ENCODE measurements at regions not wholly inside any gene's neighbourhood (a gene's known extent, or its start where the extent isn't known, plus 50 kb on each side); places are given as distances from the start of the nearest gene placed in this dataset.
"Not testable (repeated sequence)": the region's sequence is repeated elsewhere in the genome, so short reads cannot be mapped to it uniquely, and the experiment has no call there.

DNA sequence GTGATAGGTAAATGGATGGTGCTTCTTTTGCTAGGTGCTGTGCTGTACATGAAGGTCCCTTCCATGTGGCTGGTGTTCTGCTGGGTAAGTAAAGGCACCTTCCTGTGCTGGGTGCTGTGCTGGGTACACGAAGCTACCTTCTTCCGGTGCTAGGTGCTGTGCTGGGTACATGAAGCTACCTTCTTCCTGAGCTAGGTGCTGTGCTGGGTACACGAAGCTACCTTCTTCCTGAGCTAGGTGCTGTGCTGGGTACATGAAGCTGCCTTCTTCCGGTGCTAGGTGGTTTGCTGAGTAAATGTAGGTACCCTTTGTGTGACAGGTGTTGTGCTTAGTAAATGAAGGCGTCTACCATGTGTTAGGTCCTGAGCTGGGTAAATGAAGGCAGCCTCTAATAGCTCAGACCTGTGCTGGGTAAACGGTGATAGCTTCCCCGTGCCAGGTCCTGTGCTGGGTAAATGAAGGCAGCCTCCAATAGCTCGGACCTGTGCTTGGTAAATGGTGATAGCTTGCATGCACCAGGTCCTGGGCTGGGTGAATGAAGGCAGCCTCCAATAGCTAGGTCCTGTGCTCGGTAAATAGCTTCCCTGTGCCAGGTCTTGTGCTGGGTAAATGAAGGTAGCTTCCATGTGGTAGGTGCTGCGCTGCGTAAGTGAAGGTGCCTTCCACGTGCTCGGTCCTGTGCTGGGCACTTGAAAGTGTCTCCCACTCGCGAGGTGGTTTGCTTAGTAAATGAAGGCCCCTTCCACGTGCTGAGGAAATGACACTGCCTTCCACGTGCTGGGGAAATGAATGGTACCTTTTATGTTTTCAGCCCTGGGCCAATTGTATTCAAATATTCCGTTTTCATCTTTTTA is 115.5 kb downstream of the ERMARD start:
- no peak for DNase-seq (ENCODE audit: low spot score)
- in situ Hi-C loops (cut with HindIII; ENCODE audit: low sequenced_read_pairs) = no loop called here

DNA sequence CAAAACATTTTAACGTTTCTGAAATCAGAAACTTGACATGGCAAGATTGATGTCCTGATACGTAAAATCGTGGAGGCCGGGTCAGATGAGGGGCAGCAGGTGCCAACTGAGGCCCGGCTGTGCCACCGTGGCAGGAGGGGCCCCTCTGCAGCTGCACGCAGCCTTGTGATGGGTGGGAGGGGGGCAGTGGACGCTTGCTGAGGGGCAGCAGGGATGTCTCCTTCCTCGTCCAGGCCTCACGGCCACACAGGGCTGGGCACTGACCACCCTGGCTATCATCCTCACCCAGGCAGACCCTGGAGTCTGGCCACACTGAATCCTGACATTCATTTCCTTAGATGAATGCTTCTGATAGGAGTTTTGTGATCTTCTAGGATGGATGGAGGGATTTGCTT is 114.7 kb downstream of the ERMARD start:
- DNase-seq (ENCODE audit: low spot score) = no peak

DNA sequence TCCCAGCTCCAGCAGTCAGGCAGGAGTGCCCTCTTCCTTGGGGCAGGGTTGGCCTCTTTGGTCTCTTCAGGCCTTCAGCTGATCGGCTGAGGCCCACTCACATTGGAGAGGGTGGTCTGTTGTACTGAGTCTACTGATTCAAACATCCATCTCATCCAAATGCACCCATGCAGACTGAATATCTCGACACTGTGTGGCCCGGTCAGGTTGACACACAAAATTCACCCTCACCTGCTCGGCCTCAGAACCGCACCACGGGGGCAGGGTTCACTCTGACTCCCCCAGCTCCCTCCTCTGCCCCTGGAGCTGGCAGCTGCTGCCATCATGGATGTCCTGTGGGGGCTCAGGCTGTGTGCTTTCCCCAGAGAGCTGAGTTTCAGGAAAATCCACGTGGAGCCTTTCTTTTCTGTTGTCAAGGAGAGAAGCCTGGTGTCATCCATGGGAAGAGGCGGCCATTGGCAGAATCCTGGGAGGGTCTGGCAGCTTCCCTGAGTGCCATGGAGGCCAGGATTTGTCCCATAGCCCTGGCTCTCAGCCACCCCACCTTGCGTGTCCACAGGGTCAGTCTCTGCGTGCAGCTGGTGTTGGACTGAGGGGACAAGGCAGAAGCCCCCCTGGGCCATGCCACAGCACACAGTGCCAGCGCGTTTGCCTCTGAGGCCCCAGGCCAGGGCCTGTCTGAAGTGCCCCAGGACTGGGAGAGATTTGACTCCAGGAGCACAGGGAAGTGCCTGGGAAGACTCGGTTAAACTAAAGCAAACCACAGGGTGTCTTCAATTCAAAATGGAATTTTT is 114.1 kb downstream of the ERMARD start:
- no peak for DNase-seq (ENCODE audit: low spot score)
- in situ Hi-C loops (cut with HindIII; ENCODE audit: low sequenced_read_pairs) = no loop called here

More for the DNA sequence above, 114.7 kb downstream of the ERMARD start:
- in situ Hi-C loops (cut with HindIII; ENCODE audit: low sequenced_read_pairs) = no loop called here

DNA sequence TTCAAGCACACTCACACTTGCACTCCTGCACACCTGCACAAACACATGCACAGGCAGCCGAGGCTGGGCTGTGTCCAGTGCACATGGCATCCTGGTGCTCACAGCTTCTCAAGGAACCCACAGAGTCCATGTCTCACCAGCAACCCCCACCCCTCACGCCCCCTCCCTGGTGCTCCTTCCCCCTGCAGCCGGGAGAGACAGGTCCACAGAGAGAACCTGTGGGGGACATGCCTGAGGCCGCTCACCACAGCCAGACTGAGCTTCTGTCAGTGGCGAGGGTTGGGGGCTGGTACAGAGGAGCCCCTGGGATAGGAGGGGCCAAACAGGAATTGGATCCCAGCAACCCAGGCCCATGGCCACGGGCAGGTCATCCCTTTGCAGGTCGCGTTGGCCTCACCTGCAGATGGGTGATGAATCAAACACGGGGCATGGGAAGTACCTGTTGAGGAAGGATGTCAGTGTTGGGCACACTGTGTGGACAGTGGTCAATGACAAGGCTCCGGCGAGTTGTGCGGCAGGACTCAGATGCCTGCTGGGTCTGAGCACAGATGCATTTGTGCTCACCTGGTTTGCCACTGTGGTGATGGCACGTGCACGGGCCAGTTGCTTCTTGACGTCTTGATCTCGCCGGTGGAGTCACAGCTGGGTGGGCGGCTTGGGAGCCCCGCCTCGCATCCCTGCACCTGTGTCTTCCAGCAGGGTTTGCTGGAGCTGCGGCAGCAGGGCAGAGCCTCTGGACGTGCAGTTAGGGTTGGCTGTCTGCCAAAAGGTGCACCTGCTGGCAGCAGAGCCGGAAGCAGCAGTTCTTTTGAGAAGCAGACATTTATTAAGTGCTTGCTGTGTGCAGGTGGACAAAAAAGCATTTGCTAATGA is 113.0 kb downstream of the ERMARD start:
- in situ Hi-C loops (cut with HindIII; ENCODE audit: low sequenced_read_pairs) = no loop called here

DNA sequence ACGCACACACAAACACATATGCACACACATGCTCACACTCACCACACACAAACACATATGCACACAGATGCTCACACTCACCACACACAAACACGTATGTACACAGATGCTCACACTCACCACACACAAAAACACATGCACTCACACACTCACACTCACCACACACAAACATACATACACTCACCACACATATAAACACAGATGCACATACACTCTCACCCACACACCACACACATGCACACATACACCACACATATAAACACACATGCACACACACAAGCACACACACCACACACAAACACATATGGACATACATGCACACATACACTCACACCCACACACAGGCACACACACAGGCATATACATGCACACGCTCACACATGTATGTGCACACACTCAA is 112.3 kb downstream of the ERMARD start:
- in situ Hi-C loops (cut with HindIII; ENCODE audit: low sequenced_read_pairs) = no loop called here
- no peak for DNase-seq (ENCODE audit: low spot score)

More for the DNA sequence above, 113.0 kb downstream of the ERMARD start:
- DNase-seq (ENCODE audit: low spot score) = no peak

DNA sequence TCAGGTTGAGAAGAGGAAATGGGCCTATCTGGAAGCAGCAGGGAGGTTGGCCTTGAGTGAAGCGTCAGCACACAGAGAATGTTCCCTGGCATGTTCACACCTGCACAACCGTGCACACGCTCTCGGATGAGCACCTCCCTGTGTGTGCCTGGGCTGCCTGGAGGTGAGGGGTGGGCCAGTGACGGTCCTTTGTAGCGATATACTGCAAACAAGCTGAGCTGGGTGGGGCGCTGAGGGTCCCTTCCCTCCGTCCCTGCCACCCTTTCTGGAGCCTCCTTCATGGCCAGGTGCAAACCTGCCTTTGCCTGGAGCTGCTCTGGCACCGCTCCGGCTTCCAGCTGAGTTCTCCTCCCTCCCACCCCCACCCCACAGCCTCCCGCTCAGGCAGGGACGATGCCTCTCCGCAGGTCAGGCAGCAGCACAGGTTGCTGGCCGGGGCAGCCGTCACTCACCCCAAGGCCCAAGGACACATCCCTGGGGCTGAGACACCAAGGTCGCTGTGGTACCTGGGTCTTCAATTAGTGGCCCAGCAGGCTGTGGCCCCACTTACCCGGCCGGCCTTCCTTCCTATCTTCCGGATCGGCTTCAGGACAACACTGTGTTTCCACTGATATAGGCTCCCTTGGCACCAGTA is 111.6 kb downstream of the ERMARD start:
- in situ Hi-C loops (cut with HindIII; ENCODE audit: low sequenced_read_pairs) = no loop called here
- DNase-seq (ENCODE audit: low spot score) = no peak

DNA sequence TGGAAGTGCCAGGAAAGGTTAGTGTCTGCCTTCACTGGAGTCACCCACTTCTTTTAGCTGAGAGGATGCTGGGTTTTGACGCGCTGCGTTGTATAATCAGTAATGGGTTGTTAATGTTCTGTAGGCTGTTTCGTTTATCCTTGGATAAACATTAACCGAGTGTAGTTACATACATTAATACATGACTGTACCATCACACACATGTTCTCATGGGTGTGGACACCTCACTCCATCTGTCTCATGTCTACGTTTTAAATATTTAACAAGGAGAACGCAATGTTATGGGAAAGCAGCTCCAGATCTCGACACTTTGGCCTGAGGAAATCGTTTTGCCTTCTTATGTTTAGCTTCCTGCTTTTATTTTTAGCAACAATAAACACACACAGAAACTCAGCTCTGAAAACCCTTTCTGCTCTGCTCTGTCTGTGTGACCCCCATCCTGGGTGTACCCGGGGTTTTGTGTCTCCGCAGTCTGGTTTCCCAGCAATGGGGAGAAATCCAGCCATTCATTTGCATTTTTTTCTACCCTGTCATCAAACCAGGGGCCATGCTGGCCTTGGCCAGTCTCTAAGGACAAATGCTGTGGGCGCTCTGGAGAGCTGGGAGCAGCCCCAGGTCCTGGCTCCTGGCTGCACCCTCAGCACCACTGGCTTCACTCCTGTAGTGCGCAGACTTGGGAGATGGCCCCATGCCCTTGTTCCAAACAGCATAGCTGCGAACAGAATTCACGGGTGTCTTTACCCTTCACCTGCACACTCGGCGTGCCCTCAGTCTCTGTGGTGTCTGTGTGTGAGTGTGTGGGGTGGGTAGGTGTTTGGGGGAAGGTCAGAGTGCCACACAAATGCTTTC is 110.8 kb downstream of the ERMARD start:
- DNase-seq (ENCODE audit: low spot score) = no peak
- in situ Hi-C loops (cut with HindIII; ENCODE audit: low sequenced_read_pairs) = no loop called here

DNA sequence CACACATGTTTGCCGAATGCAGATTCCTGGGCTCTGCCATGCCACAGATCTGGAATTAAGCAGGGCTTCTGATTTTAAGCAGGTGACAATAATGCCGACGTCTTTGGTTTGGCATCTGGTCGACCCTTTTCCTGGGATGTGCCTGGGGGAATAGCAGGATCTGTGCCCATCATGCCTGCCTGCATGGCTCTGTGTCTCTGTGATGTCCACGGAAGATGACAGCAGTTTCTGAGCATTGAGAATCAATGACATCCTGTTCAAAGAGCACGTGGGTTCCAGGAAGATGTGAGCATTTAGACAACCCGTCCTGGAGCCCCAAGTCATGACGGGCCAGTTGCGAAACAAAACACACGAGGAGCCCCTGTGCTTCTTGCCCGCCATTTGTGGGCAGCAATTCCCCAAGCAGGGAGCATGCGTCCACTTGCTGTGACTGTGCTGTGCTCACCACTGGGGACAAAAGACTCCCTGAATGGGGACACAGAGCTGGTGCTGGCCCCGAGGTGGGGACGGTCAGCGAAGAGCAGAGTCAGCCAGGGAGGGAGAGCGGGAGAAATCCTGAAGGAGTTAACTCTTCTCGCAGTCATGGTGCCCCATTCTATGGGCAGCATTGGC is 110.1 kb downstream of the ERMARD start:
- in situ Hi-C loops (cut with HindIII; ENCODE audit: low sequenced_read_pairs) = no loop called here
- no peak for DNase-seq (ENCODE audit: low spot score)

DNA sequence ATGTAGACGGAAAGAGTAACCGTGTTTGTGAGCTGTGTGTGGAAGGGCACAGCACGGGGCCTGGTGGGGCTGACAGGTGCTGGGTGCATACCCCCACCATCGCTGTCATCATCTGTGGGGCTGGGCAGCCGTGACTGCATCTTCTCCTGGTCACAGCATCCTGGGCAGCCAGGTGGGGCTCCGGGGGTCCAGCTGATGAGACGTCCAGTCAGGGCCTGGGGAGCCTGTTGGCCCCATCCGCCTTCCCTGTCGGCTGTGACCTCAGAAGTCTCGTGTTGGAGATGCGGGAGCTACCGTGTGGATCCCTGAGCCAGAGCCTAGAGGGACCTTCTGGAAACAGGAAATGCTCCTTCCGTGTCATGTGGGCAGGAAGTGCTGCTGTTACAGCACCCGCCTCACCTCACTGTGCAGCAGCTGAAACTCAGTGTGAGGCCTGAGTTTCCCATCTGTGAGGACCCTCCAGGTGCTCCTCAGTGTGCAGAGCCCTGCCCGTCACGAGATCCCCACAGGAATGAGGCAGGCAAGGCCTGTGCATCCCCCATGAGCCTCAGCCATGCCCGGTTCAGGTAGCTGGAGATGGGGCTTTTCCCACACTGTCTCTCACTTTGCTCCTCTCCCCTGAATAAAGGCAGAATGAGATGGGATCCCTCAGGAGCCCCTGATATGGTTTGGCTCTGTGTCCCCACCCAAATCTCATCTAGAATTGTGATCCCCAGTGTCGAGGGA is 108.7 kb downstream of the ERMARD start:
- DNase-seq (ENCODE audit: low spot score) = no peak
- in situ Hi-C loops (cut with HindIII; ENCODE audit: low sequenced_read_pairs) = no loop called here

DNA sequence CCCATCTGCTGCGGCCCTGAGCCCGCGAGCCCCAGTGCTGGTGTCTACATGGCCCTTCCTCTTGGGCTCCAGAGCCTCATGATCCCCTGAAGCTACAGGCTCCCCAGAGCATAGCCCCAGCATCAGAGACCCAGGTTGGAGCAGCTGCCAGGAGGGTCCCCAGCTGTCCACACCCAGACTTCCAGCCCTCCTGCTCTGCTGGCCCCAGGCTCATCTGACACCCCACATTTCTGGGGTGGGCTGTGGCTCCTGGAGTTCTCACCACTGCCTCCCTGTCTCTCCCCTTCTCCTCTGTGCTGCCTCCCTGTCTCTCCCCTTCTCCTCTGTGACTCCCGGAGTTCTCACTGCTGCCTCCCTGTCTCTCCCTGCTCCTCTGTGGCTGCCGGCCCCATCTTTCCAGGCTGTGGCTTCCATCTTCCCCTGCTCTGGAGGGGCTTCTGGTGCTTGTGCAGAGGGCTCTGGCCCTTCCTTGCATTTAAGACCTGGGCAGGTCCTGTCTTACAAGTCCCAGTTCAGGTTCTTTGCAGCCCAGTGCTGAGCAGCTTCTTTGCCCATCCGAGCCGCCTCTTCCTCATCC is 108.1 kb downstream of the ERMARD start:
- in situ Hi-C loops (cut with HindIII; ENCODE audit: low sequenced_read_pairs) = no loop called here
- DNase-seq (ENCODE audit: low spot score) = no peak

DNA sequence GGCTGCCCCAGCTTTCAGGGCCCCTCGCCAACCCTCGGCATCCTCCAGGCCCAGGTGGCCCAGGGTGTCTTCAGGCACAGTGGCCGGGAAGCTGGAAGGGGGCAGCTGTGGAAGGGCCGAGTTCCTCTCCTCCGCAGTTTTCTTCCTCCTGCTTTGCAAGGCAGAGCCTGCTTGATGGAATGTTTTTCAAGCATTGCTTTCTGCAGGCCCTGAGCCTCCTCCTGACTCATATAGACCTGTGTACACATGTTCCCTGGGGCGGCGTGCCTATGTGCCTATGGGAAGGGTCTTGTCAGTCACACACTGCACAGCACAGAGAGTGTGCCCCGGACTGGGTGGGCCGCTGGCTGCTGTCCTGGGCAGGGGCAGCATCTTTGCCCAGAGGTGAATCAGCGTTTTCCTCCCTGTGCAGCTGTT is 107.5 kb downstream of the ERMARD start:
- DNase-seq (ENCODE audit: low spot score) = no peak
- in situ Hi-C loops (cut with HindIII; ENCODE audit: low sequenced_read_pairs) = no loop called here

DNA sequence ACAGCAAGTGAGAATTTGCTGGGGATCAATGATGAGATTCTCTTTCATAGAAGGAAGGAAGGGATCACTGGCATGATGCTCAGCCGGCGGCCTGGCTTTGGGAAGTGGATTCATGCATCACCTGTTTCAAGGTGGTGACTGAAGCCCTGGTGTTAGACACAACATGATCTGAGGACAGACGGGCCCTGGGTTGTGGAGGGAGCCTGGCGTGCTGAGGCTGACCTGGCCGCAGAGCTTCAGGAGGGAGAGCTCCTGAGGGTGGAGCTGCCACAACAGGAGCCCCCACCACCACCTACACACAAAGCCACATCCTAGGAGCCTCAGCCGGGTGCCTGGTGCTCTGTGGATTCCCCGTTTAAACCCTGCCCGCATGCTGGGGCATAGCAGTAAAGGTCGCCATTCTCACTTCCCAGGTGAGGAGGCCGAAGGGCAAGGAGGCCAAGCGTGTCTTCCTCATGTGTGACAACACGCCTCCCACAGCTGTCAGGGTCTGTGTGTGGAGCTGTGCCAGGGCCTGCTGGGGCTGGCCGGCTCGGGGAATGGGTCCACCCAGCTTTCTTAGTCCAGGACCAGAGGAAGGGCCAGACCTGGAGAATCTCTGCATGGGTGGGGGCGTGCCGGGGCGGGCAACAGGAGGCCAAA is 107.0 kb downstream of the ERMARD start:
- in situ Hi-C loops (cut with HindIII; ENCODE audit: low sequenced_read_pairs) = no loop called here
- DNase-seq (ENCODE audit: low spot score) = no peak

DNA sequence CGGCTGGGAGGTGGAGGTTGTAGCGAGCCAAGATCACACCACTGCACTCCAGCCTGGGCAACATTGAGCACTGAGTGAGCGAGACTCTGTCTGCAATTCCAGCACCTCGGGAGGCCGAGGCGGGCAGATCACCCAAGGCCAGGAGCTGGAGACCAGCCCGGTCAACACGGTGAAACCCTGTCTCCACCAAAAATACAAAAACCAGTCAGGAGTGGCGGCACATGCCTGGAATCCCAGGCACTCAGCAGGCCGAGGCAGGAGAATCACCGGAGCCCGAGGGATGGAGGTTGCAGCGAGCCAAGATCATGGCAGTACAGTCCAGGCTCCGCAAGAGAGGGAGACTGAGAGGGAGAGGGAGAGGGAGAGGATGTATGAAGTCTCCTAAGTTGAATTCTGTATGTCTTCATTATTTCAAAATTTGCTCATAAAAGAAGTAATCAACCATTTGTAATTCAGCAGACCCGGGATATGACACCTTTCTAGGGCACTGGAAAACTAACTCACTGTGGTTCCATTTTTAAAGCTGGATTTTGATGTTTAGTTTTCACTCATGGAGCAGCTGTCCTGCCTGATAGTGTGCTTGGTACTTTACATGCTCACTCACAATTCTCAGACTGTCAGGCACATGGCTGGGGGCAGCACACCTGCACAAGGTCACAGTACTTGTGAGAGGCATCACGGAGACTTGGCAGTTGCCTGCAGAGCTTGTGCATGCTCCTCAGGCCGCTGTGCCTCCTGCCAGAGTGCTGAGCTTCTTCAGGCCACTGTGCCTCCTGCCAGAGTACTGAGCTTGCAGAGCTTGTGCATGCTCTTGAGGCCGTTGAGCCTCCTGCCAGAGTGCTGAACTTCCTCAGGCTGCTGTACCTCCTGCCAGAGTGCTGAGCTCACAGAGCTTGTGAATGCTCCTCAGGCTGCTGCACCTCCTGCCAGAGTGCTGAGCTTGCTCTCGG is 106.2 kb downstream of the ERMARD start:
- no peak for DNase-seq (ENCODE audit: low spot score)
- in situ Hi-C loops (cut with HindIII; ENCODE audit: low sequenced_read_pairs) = no loop called here

DNA sequence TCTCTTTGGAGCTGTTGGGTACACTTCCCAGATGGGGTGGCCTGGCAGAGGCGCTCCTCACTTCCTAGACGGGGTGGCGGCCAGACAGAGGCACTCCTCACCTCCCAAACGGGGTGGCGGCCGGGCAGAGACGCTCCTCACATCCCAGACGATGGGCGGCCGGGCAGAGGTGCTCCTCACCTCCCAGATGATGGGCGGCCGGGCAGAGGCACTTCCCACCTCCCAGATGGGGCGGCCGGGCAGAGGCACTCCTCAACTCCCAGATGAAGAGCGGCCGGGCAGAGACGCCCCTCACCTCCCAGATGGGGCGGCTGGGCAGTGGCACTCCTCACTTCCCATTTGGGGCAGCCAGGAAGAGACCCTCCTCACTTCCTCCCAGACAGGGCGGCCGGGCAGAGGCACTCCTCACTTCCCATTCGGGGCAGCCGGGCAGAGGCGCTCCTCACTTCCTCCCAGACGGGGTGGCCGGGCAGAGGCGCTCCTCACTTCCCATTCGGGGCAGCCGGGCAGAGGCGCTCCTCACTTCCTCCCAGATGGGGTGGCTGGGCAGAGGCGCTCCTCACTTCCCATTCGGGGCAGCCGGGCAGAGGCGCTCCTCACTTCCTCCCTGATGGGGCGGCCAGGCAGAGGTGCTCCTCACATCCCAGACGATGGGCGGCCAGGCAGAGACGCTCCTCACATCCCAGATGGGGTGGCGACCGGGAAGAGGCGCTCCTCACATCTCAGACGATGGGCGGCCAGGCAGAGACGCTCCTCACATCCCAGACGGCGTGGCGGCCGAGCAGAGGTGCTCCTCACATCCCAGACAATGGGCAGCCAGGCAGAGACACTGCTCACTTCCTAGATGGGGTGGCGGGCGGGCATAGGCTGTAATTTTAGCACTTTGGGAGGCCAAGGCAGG is 105.3 kb downstream of the ERMARD start:
- in situ Hi-C loops (cut with HindIII; ENCODE audit: low sequenced_read_pairs); DNase-seq (ENCODE audit: low spot score): not testable (repeated sequence)

All from G401 (cell line).